BLaER1 (cell line): ENCODE measurements at regions not wholly inside any gene's neighbourhood (a gene's known extent, or its start where the extent isn't known, plus 50 kb on each side); places are given as distances from the start of the nearest gene placed in this dataset.
"Not testable (repeated sequence)": the region's sequence is repeated elsewhere in the genome, so short reads cannot be mapped to it uniquely, and the experiment has no call there.

Source experiments
- H3K27ac ChIP-seq: shearing (Covaris generic); formaldehyde crosslinking; 2 replicates; pipeline ENCODE4 v1.8.1; 2022
- H3K27me3 ChIP-seq: shearing (Covaris generic); formaldehyde crosslinking; 2 replicates; pipeline ENCODE4 v1.8.1; 2022
- H3K36me3 ChIP-seq: shearing (Covaris generic); formaldehyde crosslinking; 2 replicates; pipeline ENCODE4 v1.8.1; 2022
- H3K4me1 ChIP-seq: shearing (Covaris generic); formaldehyde crosslinking; 2 replicates; pipeline ENCODE4 v1.8.1; 2022
- H3K4me2 ChIP-seq: shearing (Covaris generic); formaldehyde crosslinking; 2 replicates; pipeline ENCODE4 v1.8.1; 2022
- H3K4me3 ChIP-seq: shearing (Covaris generic); formaldehyde crosslinking; 2 replicates; pipeline ENCODE4 v1.8.1; 2022
- H3K9ac ChIP-seq: shearing (Covaris generic); formaldehyde crosslinking; 2 replicates; pipeline ENCODE4 v1.8.1; 2022
- H3K9me3 ChIP-seq: shearing (Covaris generic); formaldehyde crosslinking; 2 replicates; pipeline ENCODE4 v1.8.1; 2022
- H4K20me1 ChIP-seq: shearing (Covaris generic); formaldehyde crosslinking; 2 replicates; pipeline ENCODE4 v1.8.1; 2022
- Cebpa-rat ChIP-seq: shearing (Covaris generic); IDR thresholded peaks from 2 replicates; pipeline ENCODE4 v1.8.1; 2022

DNA sequence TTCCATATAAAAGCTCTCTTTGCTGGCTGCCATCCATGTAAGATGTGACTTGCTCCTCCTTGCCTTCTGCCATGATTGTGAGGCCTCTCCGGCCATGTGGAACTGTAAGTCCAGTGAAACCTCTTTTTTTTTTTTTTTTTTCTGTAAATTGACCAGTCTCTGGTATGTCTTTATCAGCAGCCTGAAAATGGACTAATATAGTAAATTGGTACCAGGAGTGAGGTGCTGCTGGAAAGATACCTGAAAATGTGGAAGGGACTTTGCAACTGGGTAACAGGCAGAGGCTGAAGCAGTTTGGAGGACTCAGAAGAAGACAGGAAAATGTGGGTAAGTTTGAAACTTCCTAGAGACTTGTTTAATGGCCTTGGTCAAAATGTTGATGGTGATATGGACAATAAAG lies 124.3 kb upstream of the AADAT start:
- Histone ChIP-seq H3K4me2 (no peak overlapping the region), H3K27me3 (no peaks in the 10 kb centered on the region)

DNA sequence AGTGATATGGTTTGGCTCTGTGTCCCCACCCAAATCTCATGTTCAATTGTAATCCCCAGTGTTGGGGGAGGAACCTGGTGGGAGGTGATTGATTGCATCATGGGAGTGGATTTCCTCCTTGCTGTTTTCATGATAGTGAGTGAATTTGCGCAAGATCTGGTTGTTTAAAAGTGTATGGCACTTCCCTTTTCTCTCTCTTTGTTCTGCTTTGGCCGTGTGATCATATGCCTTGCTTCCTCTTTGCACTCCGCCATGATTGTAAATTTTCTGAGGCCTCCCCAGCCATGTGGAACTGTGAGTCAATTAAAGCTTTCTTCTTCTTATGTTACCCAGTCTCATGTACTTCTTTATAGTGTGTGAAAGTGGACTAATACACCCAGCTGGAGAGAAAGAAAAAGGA lies 113.0 kb upstream of the AADAT start:
- H4K20me1 ChIP-seq: no peaks in the 10 kb centered on the region
- H3K27me3 ChIP-seq: no peaks in the 10 kb centered on the region
- peak overlapping the region; percentile 29; the same call in 1 of the 2 replicates for H3K27ac ChIP-seq
- no peaks in the 10 kb centered on the region; the same call in 1 of the 2 replicates for H3K4me1 ChIP-seq
- peaks cover 21% of the 10 kb centered on the region for H3K9me3 ChIP-seq
- no peaks in the 10 kb centered on the region for H3K36me3 ChIP-seq
- H3K4me3 ChIP-seq: no peak overlapping the region
- H3K4me2 ChIP-seq: no peak overlapping the region
- peak; percentile 78 for TF ChIP-seq Cebpa-rat
- H3K9ac ChIP-seq: no peak overlapping the region

More for the DNA sequence above, 124.3 kb upstream of the AADAT start:
- H3K9me3 ChIP-seq: peaks cover 50% of the 10 kb centered on the region
- H3K27ac ChIP-seq: no peak overlapping the region
- H3K4me3 ChIP-seq: no peak overlapping the region
- H4K20me1 ChIP-seq: no peaks in the 10 kb centered on the region
- H3K36me3 ChIP-seq: no peaks in the 10 kb centered on the region
- no peaks in the 10 kb centered on the region for H3K4me1 ChIP-seq
- no peak overlapping the region for H3K9ac ChIP-seq
- TF ChIP-seq Cebpa-rat: no peak

DNA sequence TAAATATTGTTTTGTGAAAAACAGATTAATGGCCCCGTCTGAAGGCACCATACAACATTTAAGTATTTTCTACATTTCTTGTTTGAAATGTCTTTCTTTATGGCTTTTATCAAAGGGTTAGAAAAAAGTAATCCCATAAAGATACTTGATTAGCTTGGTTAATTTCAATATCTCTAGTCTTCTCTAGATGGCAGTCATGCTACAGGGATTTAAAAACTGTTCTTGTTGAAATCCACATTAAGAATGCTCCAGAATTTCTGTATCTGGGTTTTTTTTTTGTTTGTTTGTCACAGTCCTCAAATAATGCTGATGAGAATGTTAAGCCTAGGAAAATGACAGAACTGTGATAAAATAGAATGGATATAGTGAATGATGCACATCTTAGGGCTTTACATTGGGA lies 109.0 kb upstream of the AADAT start:
- no peaks in the 10 kb centered on the region for H3K36me3 ChIP-seq
- no peak overlapping the region for H3K27ac ChIP-seq
- TF ChIP-seq Cebpa-rat: no peak

DNA sequence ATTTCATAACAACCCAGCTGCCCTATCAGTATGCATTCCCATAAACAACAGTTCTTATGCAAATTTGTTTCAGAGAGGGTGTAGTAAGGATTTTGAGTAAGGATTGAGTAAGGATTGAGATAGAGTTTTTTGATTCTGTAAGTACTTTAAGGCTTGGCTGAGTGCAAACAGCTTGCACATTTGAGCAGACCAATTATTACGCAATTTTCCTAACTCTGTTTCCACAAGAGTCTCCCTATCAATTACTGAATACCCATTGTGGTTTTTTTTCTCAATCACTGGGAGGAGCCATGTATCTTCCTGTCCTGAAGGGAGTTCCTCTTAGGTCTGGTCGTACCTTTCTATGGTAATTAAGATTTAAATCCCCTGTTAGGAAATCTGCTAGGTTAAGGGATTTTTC lies 105.0 kb upstream of the AADAT start:
- H3K4me3 ChIP-seq, H4K20me1 ChIP-seq, H3K9me3 ChIP-seq, H3K4me2 ChIP-seq, H3K9ac ChIP-seq, H3K4me1 ChIP-seq, H3K27me3 ChIP-seq, H3K36me3 ChIP-seq, H3K27ac ChIP-seq: not testable (repeated sequence)
- peak; percentile 55; the same call in 1 of the 2 replicates for TF ChIP-seq Cebpa-rat

More for the DNA sequence above, 109.0 kb upstream of the AADAT start:
- Histone ChIP-seq H3K9me3 (peaks cover 18% of the 10 kb centered on the region), H4K20me1 (no peaks in the 10 kb centered on the region), H3K4me1 (no peaks in the 10 kb centered on the region; the same call in 1 of the 2 replicates), H3K4me2 (no peak overlapping the region), H3K27me3 (no peaks in the 10 kb centered on the region), H3K9ac (no peak overlapping the region), H3K4me3 (no peak overlapping the region)

DNA sequence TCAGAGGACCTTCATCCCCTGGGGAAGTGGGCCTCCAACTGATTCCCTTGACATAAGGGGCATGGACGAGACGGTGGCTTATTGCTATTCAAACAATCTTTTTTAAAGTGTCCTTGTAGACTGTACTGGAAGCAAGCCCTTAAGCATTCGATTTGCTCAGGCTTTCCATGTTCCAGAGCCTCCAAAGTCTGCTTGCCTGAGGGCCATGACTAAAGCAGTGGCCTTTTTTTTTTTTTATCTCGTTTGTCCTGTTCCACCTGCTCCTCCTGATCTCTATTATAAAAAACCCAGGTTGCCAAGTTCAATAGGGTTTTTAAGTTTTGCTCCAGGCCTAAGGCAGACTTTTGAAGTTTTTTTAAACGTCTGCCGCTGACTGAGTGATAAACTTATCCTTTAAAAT lies 103.7 kb upstream of the AADAT start:
- no peaks in the 10 kb centered on the region for H3K27me3 ChIP-seq
- TF ChIP-seq Cebpa-rat: no peak
- no peaks in the 10 kb centered on the region for H3K36me3 ChIP-seq
- no peaks in the 10 kb centered on the region for H3K9me3 ChIP-seq
- no peak overlapping the region for H3K4me2 ChIP-seq
- H3K4me1 ChIP-seq: no peaks in the 10 kb centered on the region
- H3K27ac ChIP-seq: no peak overlapping the region
- no peaks in the 10 kb centered on the region for H4K20me1 ChIP-seq
- no peak overlapping the region for H3K4me3 ChIP-seq
- no peak overlapping the region for H3K9ac ChIP-seq

DNA sequence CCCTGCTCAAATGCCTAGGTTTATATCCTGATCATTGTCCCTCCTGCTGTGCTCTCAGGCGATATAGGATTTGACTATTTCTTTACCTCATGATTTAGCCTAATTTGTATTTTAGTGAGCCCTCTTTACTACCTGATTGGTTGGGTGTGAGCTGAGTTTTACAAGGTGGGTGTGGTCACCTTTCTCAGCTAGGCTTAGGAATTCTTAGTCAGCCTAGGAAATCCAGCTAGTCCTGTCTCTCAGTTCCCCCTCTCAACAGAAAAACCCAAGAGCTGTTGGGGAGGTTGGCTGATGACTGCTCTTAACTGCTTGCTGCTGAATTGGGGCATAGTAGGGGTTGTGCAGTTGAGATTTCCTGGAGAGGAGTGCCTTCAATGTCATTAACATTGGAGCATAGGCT lies 100.5 kb upstream of the AADAT start:
- H3K27me3 ChIP-seq: no peaks in the 10 kb centered on the region
- H3K4me2 ChIP-seq: no peak overlapping the region
- H3K4me1 ChIP-seq: no peaks in the 10 kb centered on the region
- H3K4me3 ChIP-seq: no peak overlapping the region
- H3K36me3 ChIP-seq: no peaks in the 10 kb centered on the region
- H4K20me1 ChIP-seq: no peaks in the 10 kb centered on the region
- no peak for TF ChIP-seq Cebpa-rat
- no peak overlapping the region for H3K9ac ChIP-seq
- no peak overlapping the region for H3K27ac ChIP-seq
- H3K9me3 ChIP-seq: no peaks in the 10 kb centered on the region

DNA sequence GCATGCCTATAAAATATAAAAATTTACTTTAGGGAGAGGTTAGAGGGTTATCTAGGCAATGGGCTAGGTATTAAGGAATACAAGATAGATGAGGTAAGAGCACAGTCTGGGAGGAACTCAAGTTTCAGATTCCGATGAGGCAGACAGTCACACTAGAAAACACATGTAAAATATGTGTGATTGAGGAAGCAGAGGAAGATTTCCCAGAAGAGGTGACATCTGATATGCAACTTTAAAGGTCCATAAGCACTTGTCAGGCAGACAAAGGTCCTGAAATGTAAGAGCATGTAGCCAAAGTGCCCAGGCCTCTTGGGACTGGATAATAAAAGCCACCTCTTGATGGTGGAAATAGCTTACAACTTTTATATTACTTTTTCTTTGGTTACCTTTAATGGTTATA lies 81.1 kb upstream of the AADAT start:
- H3K9ac ChIP-seq: no peak overlapping the region
- H3K4me2 ChIP-seq: no peak overlapping the region
- no peaks in the 10 kb centered on the region for H3K4me1 ChIP-seq
- H4K20me1 ChIP-seq: no peaks in the 10 kb centered on the region
- no peaks in the 10 kb centered on the region for H3K27me3 ChIP-seq
- H3K9me3 ChIP-seq: peaks cover under 1% of the 10 kb centered on the region; the same call in 1 of the 2 replicates
- H3K36me3 ChIP-seq: no peaks in the 10 kb centered on the region
- no peak for TF ChIP-seq Cebpa-rat
- H3K4me3 ChIP-seq: no peak overlapping the region
- H3K27ac ChIP-seq: no peak overlapping the region

DNA sequence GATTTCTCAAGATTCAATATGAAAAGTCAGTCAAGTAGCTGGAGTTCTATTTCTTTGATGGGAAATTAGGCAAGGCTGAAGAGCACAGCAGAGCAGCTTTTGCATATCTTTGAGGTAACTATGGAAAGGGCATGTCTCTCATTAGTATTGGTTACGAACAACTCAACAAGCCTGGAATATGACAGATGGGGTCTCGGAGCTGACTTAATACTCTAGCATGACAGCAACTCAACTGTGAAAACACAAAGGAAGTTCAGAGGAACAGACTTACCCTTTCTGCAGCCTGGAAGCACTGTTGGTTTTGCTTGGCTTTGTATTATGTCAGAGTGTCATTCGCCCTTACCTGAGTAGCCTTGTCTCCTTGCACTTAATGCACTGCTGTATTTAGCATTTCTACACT lies 79.9 kb upstream of the AADAT start:
- no peak overlapping the region for H3K4me3 ChIP-seq
- H4K20me1 ChIP-seq: no peaks in the 10 kb centered on the region
- no peak overlapping the region for H3K9ac ChIP-seq
- no peaks in the 10 kb centered on the region for H3K36me3 ChIP-seq
- no peak overlapping the region for H3K4me2 ChIP-seq
- no peak for TF ChIP-seq Cebpa-rat
- no peaks in the 10 kb centered on the region for H3K27me3 ChIP-seq
- H3K27ac ChIP-seq: no peak overlapping the region
- no peaks in the 10 kb centered on the region for H3K9me3 ChIP-seq
- no peaks in the 10 kb centered on the region for H3K4me1 ChIP-seq

DNA sequence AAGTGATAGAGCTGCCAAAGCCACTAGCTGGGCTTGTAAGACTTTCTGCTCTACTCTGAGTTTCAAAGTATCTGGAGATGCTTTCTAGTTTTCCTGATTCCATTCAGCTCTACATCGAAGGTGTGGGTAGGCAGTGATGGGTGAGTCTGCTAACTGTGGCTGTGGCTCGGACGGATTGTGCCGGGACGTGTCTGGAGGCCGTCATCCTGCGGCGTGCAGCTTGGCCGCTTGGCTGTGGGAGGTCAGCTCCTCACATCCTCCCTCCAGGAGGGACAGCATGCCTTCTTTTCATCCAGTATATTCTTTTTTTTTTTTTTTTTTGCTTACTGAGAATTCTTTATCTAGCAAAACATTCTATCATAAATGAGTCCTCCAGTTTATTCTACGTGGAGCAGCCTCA lies 77.9 kb upstream of the AADAT start:
- no peaks in the 10 kb centered on the region; the same call in 1 of the 2 replicates for H3K9me3 ChIP-seq
- H3K4me1 ChIP-seq: no peaks in the 10 kb centered on the region
- no peak overlapping the region for H3K4me3 ChIP-seq
- no peaks in the 10 kb centered on the region for H3K36me3 ChIP-seq
- H3K9ac ChIP-seq: no peak overlapping the region
- H3K27me3 ChIP-seq: no peaks in the 10 kb centered on the region
- H4K20me1 ChIP-seq: no peaks in the 10 kb centered on the region
- H3K4me2 ChIP-seq: no peak overlapping the region
- no peak for TF ChIP-seq Cebpa-rat
- H3K27ac ChIP-seq: no peak overlapping the region

DNA sequence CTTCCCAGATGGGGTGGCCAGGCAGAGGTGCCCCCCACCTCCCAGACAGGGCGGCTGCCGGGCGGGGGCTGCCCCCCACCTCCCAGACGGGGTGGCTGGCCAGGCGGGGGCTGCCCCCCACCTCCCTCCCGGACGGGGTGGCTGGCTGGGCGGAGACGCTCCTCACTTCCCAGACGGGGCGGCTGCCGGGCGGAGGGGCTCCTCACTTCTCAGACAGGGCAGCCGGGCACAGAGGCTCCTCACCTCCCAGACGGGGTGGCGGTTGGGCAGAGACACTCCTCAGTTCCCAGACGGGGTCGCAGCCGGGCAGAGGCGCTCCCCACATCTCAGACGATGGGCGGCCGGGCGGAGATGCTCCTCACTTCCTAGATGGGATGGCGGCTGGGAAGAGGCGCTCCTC lies 76.4 kb upstream of the AADAT start:
- not testable (repeated sequence) for H3K4me3 ChIP-seq, H4K20me1 ChIP-seq, H3K4me1 ChIP-seq, H3K9ac ChIP-seq, H3K36me3 ChIP-seq, H3K27ac ChIP-seq, H3K27me3 ChIP-seq, H3K4me2 ChIP-seq, H3K9me3 ChIP-seq

DNA sequence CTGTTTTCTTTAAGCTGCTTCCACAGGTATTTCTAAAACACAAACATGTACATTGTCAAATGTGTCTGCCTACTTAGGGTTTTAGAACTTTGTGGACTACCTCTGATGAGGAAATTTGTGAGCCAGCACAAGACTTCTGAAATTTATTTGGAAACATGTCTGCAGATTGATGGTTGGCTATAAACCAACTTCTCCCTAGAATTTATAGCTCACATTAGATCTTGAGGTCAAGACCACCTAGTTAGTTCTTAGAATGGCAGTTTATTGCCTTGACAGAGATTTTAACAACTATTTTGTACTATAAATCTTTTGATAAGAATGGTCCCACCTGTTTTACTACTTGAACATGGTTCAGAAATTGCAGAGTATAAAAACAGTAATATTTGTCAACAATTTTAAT lies 72.7 kb upstream of the AADAT start:
- Histone ChIP-seq H3K36me3 (no peaks in the 10 kb centered on the region), H3K9ac (no peak overlapping the region), H3K4me3 (no peak overlapping the region), H3K4me2 (no peak overlapping the region), H3K27me3 (no peaks in the 10 kb centered on the region), H4K20me1 (no peaks in the 10 kb centered on the region), H3K27ac (no peak overlapping the region), H3K9me3 (no peaks in the 10 kb centered on the region; the same call in 1 of the 2 replicates), H3K4me1 (no peaks in the 10 kb centered on the region)
- no peak for TF ChIP-seq Cebpa-rat
